ENCODE measurements at regions not wholly inside any gene's neighbourhood (a gene's known extent, or its start where the extent isn't known, plus 50 kb on each side); places are given as distances from the start of the nearest gene placed in this dataset.

DNA sequence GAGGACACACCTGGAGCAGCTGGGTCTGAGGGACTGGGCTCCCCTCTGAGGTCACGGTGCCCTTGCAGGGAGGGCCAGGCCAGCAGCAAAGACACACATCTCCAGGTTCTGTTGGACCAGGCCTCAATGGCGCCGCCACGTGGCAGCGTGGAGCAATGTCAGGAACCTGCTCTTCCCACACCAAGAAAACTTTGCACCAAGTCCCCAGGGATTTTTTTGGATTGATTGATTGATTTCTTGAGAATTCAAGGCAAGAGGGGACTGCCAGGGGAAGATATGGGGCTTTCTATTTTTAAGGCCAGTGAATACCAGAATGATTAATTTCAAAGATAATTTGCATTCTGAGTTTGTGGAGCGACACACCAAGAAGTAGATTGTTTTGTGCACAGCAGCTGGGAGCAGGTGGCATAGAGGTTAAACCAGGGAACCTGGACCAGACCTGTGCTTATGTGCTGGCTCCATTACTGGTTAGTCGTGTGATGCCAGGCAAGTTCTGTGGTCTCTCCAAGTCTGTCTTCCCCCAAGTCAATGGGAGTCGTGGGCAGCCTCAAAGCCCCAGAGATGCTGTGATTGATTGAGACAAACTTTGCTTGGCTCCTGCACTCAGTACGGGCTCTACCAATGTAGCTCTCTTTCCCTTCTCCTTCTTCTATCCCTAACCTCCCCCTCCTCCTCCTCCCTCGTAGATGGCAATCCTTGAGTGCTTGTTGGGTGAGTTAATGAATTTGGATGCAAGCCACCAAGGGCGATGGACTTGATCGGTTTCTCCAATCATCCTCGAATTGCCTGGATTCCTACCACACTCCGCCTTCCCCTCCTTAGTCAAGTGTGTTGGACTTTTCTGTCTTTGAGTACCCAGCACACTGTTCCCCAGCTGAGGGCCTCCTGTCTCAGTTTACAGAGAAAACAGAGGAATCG is 96.2 kb upstream of the TRPM1 start:
- intact Hi-C loops (cut with micrococcal nuclease; ENCODE audit: unreplicated experiment) (loop anchor here (5.0 kb wide), 1 partner anchor 295 kb away; no protein-coding TSS in a partner anchor), in situ Hi-C loops (cut with HindIII; ENCODE audit: low pct_unique_long_range_greater_than_20kb, low sequenced_read_pairs) (no loop called here)
- no peaks in the 10 kb centered on the region for H3K27me3 ChIP-seq (ENCODE audit: control insufficient read depth, insufficient read depth, low read length)
- no peaks in the 10 kb centered on the region for H3K4me1 ChIP-seq (ENCODE audit: control insufficient read depth, insufficient read depth, low read length)
- BruUV-seq (replicated peaks) = no TSS peak
- H3K27ac ChIP-seq (ENCODE audit: low read length) = no peak overlapping the region
- ChIA-PET CTCF (interaction anchor here (0.5 to 0.6 kb wide), 3 partner anchors 12 to 166 kb away, joined by 3 to 8 read pairs (median 5); no protein-coding TSS in a partner anchor), POLR2A (no interaction called here)
- no peaks in the 10 kb centered on the region for H3K9me3 ChIP-seq (ENCODE audit: control insufficient read depth, insufficient read depth, low read depth, low read length)
- H3K36me3 ChIP-seq (ENCODE audit: control insufficient read depth, insufficient read depth, low read length) = no peaks in the 10 kb centered on the region
- ATAC-seq (peak; percentile 72), DNase-seq (ENCODE audit: low read depth, low spot score) (no peak)
- no peak overlapping the region for H3K4me3 ChIP-seq (ENCODE audit: low read depth in 2 of 2, low read length in 2 of 2)
- TF ChIP-seq, protein P1, sequence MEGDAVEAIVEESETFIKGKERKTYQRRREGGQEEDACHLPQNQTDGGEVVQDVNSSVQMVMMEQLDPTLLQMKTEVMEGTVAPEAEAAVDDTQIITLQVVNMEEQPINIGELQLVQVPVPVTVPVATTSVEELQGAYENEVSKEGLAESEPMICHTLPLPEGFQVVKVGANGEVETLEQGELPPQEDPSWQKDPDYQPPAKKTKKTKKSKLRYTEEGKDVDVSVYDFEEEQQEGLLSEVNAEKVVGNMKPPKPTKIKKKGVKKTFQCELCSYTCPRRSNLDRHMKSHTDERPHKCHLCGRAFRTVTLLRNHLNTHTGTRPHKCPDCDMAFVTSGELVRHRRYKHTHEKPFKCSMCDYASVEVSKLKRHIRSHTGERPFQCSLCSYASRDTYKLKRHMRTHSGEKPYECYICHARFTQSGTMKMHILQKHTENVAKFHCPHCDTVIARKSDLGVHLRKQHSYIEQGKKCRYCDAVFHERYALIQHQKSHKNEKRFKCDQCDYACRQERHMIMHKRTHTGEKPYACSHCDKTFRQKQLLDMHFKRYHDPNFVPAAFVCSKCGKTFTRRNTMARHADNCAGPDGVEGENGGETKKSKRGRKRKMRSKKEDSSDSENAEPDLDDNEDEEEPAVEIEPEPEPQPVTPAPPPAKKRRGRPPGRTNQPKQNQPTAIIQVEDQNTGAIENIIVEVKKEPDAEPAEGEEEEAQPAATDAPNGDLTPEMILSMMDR (IDR thresholded peaks at IDR 0.05) = peak; percentile 90
- no peak for TF ChIP-seq POLR2AphosphoS5 (IDR thresholded peaks at IDR 0.05; ENCODE audit: low read depth, low read length)
- TF ChIP-seq TCF7L2 (IDR thresholded peaks at IDR 0.05; ENCODE audit: low read depth, low read length) = no peak

DNA sequence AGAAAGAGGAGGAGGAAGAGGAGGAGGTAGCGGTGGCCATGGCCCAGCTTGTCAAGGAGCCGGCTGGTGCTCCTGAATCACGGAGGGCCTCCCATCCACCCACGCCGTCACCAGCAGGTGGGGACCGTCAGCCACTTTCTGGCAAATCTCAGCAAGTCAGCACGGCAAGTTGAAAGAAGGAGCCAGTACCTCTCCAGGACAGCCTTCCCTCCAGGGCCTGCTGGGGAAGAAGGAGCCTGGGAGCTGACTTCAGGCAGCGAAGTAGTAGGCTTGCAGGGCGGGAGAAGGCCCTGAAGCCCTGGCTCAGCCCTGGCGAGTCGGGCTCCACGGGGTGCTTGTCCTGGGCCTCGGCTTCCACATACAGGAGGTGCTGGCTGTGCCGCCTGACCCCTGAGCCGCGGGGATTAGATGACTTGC is 99.2 kb upstream of the TRPM1 start:
- in situ Hi-C loops (cut with HindIII; ENCODE audit: low pct_unique_long_range_greater_than_20kb, low sequenced_read_pairs) = no loop called here
- Histone ChIP-seq H3K9me3 (ENCODE audit: control insufficient read depth, insufficient read depth, low read depth, low read length) (no peaks in the 10 kb centered on the region), H3K4me3 (ENCODE audit: low read depth in 2 of 2, low read length in 2 of 2) (no peak overlapping the region), H3K36me3 (ENCODE audit: control insufficient read depth, insufficient read depth, low read length) (no peaks in the 10 kb centered on the region), H3K27me3 (ENCODE audit: control insufficient read depth, insufficient read depth, low read length) (no peaks in the 10 kb centered on the region), H3K27ac (ENCODE audit: low read length) (no peak overlapping the region), H3K4me1 (ENCODE audit: control insufficient read depth, insufficient read depth, low read length) (no peaks in the 10 kb centered on the region)
- ATAC-seq = peak; percentile 72
- no TSS peak for BruUV-seq (replicated peaks)
- no peak for DNase-seq (ENCODE audit: low read depth, low spot score)
- ChIA-PET CTCF (interaction anchor here (0.9 to 1.3 kb wide), 2 partner anchors 288 to 289 kb away, joined by 3 to 6 read pairs; no protein-coding TSS in a partner anchor), POLR2A (interaction anchor here (0.6 kb wide), 1 partner anchor 95 kb away, joined by 3 read pairs; no protein-coding TSS in a partner anchor)
- TF ChIP-seq TCF7L2 (IDR thresholded peaks at IDR 0.05; ENCODE audit: low read depth, low read length) = no peak
- TF ChIP-seq, protein P1 (IDR thresholded peaks at IDR 0.05) = peak; percentile 43
- TF ChIP-seq POLR2AphosphoS5 (IDR thresholded peaks at IDR 0.05; ENCODE audit: low read depth, low read length) = no peak
- intact Hi-C loops (cut with micrococcal nuclease; ENCODE audit: unreplicated experiment) = no loop called here

DNA sequence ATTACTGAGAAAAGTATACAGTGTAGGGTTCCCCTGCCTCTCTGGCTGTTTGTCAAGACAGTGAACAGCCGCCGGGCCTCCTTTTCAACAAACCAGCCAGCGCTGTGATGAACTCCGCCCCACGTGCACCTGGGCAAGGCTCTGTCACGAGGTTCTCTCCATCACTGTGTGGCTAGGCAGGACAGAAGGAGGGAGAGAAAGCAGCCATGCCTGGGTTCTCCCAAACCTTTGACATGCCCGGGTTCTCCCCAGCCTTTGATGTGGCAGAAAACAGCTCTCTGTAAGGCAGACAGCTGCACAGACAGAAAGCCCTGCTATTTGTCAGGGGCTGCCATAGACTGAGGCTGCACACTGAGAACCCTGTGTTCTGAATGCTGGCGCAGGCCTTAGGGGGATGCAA is 101.4 kb upstream of the TRPM1 start:
- Histone ChIP-seq H3K27me3 (ENCODE audit: control insufficient read depth, insufficient read depth, low read length) (no peaks in the 10 kb centered on the region), H3K27ac (ENCODE audit: low read length) (no peak overlapping the region), H3K36me3 (ENCODE audit: control insufficient read depth, insufficient read depth, low read length) (no peaks in the 10 kb centered on the region), H3K9me3 (ENCODE audit: control insufficient read depth, insufficient read depth, low read depth, low read length) (no peaks in the 10 kb centered on the region), H3K4me1 (ENCODE audit: control insufficient read depth, insufficient read depth, low read length) (no peaks in the 10 kb centered on the region), H3K4me3 (ENCODE audit: low read depth in 2 of 2, low read length in 2 of 2) (no peak overlapping the region)
- TF ChIP-seq, protein P2, sequence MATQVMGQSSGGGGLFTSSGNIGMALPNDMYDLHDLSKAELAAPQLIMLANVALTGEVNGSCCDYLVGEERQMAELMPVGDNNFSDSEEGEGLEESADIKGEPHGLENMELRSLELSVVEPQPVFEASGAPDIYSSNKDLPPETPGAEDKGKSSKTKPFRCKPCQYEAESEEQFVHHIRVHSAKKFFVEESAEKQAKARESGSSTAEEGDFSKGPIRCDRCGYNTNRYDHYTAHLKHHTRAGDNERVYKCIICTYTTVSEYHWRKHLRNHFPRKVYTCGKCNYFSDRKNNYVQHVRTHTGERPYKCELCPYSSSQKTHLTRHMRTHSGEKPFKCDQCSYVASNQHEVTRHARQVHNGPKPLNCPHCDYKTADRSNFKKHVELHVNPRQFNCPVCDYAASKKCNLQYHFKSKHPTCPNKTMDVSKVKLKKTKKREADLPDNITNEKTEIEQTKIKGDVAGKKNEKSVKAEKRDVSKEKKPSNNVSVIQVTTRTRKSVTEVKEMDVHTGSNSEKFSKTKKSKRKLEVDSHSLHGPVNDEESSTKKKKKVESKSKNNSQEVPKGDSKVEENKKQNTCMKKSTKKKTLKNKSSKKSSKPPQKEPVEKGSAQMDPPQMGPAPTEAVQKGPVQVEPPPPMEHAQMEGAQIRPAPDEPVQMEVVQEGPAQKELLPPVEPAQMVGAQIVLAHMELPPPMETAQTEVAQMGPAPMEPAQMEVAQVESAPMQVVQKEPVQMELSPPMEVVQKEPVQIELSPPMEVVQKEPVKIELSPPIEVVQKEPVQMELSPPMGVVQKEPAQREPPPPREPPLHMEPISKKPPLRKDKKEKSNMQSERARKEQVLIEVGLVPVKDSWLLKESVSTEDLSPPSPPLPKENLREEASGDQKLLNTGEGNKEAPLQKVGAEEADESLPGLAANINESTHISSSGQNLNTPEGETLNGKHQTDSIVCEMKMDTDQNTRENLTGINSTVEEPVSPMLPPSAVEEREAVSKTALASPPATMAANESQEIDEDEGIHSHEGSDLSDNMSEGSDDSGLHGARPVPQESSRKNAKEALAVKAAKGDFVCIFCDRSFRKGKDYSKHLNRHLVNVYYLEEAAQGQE (IDR thresholded peaks at IDR 0.05; ENCODE audit: insufficient read depth in 1 of 2, low read depth in 2 of 2, low read length in 1 of 2) = no peak
- POLR2A ChIA-PET = interaction anchor here (0.5 kb wide), 1 partner anchor 25 kb away, joined by 3 read pairs; no protein-coding TSS in a partner anchor
- intact Hi-C loops (cut with micrococcal nuclease; ENCODE audit: unreplicated experiment) (no loop called here), in situ Hi-C loops (cut with HindIII; ENCODE audit: low pct_unique_long_range_greater_than_20kb, low sequenced_read_pairs) (no loop called here)
- CTCF ChIA-PET = no interaction called here
- BruUV-seq (replicated peaks) = no TSS peak
- DNase-seq (ENCODE audit: low read depth, low spot score) = no peak
- no peak for ATAC-seq

Data from Panc1 (cell line).